ENCODE measurements at regions not wholly inside any gene's neighbourhood (a gene's known extent, or its start where the extent isn't known, plus 50 kb on each side); places are given as distances from the start of the nearest gene placed in this dataset.
A peak's percentile ranks its signal among the peaks of the same experiment; 100 is the strongest.

- no peak overlapping the region for H3K27ac ChIP-seq
- TF ChIP-seq, protein P1, sequence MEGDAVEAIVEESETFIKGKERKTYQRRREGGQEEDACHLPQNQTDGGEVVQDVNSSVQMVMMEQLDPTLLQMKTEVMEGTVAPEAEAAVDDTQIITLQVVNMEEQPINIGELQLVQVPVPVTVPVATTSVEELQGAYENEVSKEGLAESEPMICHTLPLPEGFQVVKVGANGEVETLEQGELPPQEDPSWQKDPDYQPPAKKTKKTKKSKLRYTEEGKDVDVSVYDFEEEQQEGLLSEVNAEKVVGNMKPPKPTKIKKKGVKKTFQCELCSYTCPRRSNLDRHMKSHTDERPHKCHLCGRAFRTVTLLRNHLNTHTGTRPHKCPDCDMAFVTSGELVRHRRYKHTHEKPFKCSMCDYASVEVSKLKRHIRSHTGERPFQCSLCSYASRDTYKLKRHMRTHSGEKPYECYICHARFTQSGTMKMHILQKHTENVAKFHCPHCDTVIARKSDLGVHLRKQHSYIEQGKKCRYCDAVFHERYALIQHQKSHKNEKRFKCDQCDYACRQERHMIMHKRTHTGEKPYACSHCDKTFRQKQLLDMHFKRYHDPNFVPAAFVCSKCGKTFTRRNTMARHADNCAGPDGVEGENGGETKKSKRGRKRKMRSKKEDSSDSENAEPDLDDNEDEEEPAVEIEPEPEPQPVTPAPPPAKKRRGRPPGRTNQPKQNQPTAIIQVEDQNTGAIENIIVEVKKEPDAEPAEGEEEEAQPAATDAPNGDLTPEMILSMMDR (IDR thresholded peaks at IDR 0.05): no peak
- TF ChIP-seq ZFX (IDR thresholded peaks at IDR 0.05; ENCODE audit: borderline replicate concordance): no peak
Measured at GRCh38 chr1:88327391-88328267, 356.4 kb upstream of the PKN2 start.

DNA sequence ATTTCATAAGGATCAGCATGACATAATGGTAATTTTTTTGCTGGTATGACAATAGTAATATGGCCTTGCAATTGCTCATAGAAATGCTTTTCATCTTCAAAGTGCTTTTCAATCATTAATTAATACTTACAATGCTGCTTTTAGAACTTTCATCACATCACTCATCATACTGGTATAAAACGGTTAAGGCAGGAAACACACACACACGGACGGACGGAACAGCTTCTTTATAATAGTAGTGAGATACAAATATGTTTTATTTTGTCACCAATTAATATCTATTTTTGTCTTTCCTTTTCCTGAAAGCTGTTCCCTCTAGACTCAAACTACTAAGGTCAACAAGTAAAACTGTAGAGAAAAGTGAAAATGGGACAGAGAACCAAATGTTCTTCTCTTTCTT, 353.9 kb upstream of the PKN2 start:
- TF ChIP-seq, protein P1 (IDR thresholded peaks at IDR 0.05): no peak
- TF ChIP-seq ZFX (IDR thresholded peaks at IDR 0.05; ENCODE audit: borderline replicate concordance): no peak
- H3K27ac ChIP-seq: no peak overlapping the region

GRCh38 chr1:88333086-88333695, 350.9 kb upstream of the PKN2 start:
- H3K27ac ChIP-seq: no peak overlapping the region
- TF ChIP-seq, protein P1 (IDR thresholded peaks at IDR 0.05): no peak
- no peak for TF ChIP-seq ZFX (IDR thresholded peaks at IDR 0.05; ENCODE audit: borderline replicate concordance)

DNA sequence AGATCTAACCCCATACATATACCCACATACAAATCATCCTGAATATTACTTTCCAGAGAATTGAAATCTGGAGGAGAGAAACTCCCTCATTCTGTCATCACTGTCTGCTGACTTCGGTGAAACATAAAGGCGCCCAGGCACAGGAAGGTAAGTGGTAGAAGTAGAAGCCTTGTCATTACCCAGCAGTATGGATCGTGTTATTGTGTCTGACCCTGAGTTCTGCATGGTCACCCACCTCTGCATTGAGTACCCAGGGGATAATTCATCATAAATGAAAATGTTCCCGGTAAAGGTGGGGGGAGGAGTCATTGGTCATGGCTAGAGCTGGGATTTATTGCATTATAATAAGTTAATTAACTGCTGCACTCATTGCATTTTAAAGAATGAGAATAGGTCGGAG, 342.6 kb upstream of the PKN2 start:
- TF ChIP-seq, protein P1 (IDR thresholded peaks at IDR 0.05): no peak
- no peak for TF ChIP-seq ZFX (IDR thresholded peaks at IDR 0.05; ENCODE audit: borderline replicate concordance)
- peak overlapping the region; percentile 64 for H3K27ac ChIP-seq

DNA sequence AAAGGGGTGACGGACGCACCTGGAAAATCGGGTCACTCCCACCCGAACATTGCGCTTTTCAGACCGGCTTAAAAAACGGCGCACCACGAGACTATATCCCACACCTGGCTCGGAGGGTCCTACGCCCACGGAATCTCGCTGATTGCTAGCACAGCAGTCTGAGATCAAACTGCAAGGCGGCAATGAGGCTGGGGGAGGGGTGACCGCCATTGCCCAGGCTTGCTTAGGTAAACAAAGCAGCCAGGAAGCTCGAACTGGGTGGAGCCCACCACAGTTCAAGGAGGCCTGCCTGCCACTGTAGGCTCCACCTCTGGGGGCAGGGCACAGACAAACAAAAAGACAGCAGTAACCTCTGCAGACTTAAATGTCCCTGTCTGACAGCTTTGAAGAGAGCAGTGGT, 342.0 kb upstream of the PKN2 start:
- peak overlapping the region; percentile 64 for H3K27ac ChIP-seq

DNA sequence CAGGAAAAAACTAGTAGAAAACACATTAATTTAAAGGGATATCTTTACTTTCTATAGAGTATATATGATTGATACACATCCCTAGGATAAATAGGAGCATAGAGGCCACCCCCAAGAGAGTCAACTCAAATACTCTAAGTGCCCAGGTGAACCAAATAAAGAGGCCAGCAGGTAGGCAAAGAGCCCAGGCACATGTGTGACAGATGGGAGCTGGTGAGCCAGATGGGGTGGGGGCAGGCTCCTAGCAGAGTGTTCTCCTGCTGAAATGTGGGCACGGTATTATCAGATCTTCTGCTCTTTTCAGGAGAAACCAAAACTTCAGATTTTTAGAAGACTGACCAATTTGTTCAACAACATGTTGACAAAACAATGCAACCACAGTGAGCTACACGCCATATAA, 333.4 kb upstream of the PKN2 start:
- H3K27ac ChIP-seq: no peak overlapping the region
- TF ChIP-seq, protein P1 (IDR thresholded peaks at IDR 0.05): no peak
- no peak for TF ChIP-seq ZFX (IDR thresholded peaks at IDR 0.05; ENCODE audit: borderline replicate concordance)

DNA sequence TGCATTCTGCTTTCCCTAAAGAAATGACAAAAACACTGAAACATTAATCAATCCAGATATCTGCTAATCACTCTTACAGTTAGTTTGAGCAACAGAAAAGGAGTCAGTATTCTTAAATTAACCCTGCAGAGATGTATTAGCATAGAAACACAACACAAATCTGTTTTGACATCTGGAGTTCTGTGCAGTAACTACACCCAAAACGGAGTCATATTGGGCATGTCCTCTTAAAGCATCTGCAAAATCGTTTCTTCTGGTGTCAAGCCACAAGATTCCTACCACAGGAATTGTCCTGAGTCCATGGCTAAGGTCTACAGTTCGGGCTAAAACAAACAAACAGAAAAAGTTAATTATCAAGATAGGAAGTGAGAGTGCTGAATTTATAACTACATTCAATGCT, 332.1 kb upstream of the PKN2 start:
- TF ChIP-seq, protein P1 (IDR thresholded peaks at IDR 0.05): no peak
- TF ChIP-seq ZFX (IDR thresholded peaks at IDR 0.05; ENCODE audit: borderline replicate concordance): no peak
- no peak overlapping the region for H3K27ac ChIP-seq
